ENCODE measurements at regions not wholly inside any gene's neighbourhood (a gene's known extent, or its start where the extent isn't known, plus 50 kb on each side); places are given as distances from the start of the nearest gene placed in this dataset.

GRCh38 chr13:40388617-40389016 lies 277.8 kb downstream of the FOXO1 start:
- TF ChIP-seq, protein P1, sequence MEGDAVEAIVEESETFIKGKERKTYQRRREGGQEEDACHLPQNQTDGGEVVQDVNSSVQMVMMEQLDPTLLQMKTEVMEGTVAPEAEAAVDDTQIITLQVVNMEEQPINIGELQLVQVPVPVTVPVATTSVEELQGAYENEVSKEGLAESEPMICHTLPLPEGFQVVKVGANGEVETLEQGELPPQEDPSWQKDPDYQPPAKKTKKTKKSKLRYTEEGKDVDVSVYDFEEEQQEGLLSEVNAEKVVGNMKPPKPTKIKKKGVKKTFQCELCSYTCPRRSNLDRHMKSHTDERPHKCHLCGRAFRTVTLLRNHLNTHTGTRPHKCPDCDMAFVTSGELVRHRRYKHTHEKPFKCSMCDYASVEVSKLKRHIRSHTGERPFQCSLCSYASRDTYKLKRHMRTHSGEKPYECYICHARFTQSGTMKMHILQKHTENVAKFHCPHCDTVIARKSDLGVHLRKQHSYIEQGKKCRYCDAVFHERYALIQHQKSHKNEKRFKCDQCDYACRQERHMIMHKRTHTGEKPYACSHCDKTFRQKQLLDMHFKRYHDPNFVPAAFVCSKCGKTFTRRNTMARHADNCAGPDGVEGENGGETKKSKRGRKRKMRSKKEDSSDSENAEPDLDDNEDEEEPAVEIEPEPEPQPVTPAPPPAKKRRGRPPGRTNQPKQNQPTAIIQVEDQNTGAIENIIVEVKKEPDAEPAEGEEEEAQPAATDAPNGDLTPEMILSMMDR (optimal IDR thresholded peaks at IDR 0.05 in 1 of 3, IDR thresholded peaks at IDR 0.05 in 1 of 3, conservative IDR thresholded peaks at IDR 0.05 in 1 of 3; ENCODE audit: extremely low read depth in 1 of 3, insufficient read depth in 2 of 3, low read length in 3 of 3): no peak
- TF ChIP-seq EZH2 (IDR thresholded peaks at IDR 0.05; ENCODE audit: low read length): no peak

All from keratinocyte (primary cell).